ENCODE measurements at regions not wholly inside any gene's neighbourhood (a gene's known extent, or its start where the extent isn't known, plus 50 kb on each side); places are given as distances from the start of the nearest gene placed in this dataset.

GRCh38 chr3:33993631-33994030 lies 195.2 kb downstream of the PDCD6IP start:
- TF ChIP-seq CTCF (IDR thresholded peaks at IDR 0.05) (no peak), EP300 (IDR thresholded peaks at IDR 0.05) (no peak), POLR2A (IDR thresholded peaks at IDR 0.05) (no peak), POLR2AphosphoS5 (IDR thresholded peaks at IDR 0.05) (no peak)

All from sigmoid colon (tissue), 4 donors.